ENCODE measurements at regions not wholly inside any gene's neighbourhood (a gene's known extent, or its start where the extent isn't known, plus 50 kb on each side); places are given as distances from the start of the nearest gene placed in this dataset.

DNA sequence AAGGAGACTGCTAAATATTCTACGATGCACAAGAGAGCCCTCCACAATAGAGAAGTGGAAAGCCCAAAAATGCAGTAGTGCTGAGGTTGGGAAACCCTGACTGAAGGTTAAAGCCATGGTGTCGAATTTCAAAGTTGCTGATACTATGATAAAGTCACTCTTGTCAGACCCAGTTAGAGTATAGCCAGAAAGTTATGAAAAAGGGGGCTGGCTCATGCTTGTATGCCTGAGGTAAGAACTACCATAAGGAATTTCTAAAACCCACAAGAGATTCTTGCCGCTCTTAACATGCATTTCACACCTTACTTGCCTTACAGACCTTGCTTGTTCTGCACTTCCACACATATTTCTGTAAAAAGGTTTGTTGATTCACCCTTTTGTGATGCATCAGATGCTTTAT, 184.6 kb downstream of the SLC6A15 start:
- Mint-ChIP-seq H3K27ac (no peak overlapping the region), H3K9me3 (no peaks in the 10 kb centered on the region), H3K27me3 (no peaks in the 10 kb centered on the region), H3K4me1 (ENCODE audit: low read depth in 2 of 2) (no peaks in the 10 kb centered on the region), H3K36me3 (no peaks in the 10 kb centered on the region), H3K4me3 (no peak overlapping the region)
- ATAC-seq (no peak), DNase-seq (ENCODE audit: low spot score) (no peak)

DNA sequence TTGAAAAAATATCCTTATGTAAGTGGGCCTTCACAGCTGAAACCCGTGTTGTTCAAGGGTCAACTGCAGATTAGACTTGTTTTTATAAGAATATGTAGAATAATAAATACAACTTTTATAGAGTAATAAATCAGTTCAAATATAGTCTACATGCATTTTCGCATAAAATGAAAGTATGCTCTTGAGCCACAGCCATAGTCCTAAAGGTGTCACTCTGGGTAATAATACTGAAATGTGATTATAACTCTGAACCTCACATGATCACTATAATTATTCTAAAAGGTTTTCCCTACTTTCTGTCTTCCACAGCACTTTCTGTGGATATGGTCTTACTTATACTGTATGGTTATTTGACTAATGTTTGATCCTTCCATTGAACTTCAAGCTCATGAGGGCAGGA, 185.8 kb downstream of the SLC6A15 start:
- H3K27me3 Mint-ChIP-seq = no peaks in the 10 kb centered on the region
- H3K4me1 Mint-ChIP-seq (ENCODE audit: low read depth in 2 of 2) = no peaks in the 10 kb centered on the region
- DNase-seq (ENCODE audit: low spot score) (no peak), ATAC-seq (no peak)
- no peaks in the 10 kb centered on the region for H3K36me3 Mint-ChIP-seq
- no peaks in the 10 kb centered on the region for H3K9me3 Mint-ChIP-seq
- no peak overlapping the region for H3K27ac Mint-ChIP-seq
- H3K4me3 Mint-ChIP-seq = no peak overlapping the region

DNA sequence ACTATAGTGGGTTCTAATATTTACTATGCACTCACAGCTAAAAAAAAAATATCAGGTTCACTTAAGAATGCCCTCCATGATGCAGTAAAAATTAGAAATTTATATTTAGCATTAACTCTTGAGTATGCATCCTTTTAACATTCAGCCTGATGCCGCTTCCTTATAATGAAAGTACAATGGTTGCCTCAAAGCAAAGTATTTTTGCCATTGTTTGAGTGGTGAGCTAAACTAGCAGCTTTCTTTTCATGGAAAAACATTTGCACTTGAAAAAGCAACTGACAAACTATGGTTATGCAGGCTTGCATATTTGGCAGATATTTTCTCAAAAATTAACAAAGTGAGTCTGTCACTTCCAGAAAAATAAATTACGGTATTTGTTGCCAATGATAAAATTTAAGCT, 188.6 kb downstream of the SLC6A15 start:
- no peaks in the 10 kb centered on the region for H3K4me1 Mint-ChIP-seq (ENCODE audit: low read depth in 2 of 2)
- H3K9me3 Mint-ChIP-seq = no peaks in the 10 kb centered on the region
- no peaks in the 10 kb centered on the region for H3K27me3 Mint-ChIP-seq
- no peak for DNase-seq (ENCODE audit: low spot score)
- no peak for ATAC-seq
- no peak overlapping the region for H3K4me3 Mint-ChIP-seq
- H3K27ac Mint-ChIP-seq = no peak overlapping the region
- H3K36me3 Mint-ChIP-seq = no peaks in the 10 kb centered on the region

DNA sequence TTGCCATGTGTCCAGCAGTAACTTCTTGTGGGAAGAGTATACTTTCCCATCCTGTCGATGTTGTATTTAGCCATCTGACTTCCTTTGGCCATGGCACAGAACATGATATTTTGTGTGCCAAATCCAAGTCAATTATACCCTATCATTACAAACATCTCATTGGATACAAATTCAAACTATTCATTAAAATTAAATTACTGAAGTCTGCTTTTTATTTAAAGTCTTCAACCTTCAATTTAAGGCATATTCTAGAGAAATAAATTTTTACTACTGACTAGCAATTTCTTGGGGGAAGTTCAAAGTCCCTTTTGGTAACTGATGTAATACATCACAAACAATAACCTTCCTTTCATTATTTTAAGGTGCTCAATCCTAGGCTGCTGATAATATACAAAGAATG, 192.6 kb downstream of the SLC6A15 start:
- Mint-ChIP-seq H3K27me3 (no peaks in the 10 kb centered on the region), H3K27ac (no peak overlapping the region), H3K36me3 (no peaks in the 10 kb centered on the region), H3K4me1 (ENCODE audit: low read depth in 2 of 2) (no peaks in the 10 kb centered on the region), H3K9me3 (peaks cover 3% of the 10 kb centered on the region), H3K4me3 (no peak overlapping the region)
- ATAC-seq (no peak), DNase-seq (ENCODE audit: low spot score) (no peak)

DNA sequence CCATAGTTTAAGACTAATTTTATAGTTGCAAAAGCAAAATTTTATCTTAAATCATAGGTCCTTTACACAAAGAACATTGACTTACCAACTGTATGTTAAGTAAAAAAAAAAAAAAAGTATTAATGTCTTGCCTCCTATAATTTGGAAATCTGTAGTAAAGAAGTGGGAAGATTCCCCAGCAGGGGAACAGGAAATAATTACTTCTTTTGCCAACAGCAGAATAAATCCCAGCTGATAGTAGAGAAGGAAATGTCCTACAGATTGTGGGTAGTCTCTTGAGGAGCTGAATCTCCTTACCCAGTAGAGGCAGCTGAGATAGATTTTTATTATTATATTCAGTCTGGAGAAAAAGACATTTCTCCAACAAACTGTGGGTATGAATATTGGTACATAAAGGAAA, 193.7 kb downstream of the SLC6A15 start:
- DNase-seq (ENCODE audit: low spot score) (no peak), ATAC-seq (no peak)
- H3K4me3 Mint-ChIP-seq = no peak overlapping the region
- H3K36me3 Mint-ChIP-seq = no peaks in the 10 kb centered on the region
- H3K9me3 Mint-ChIP-seq = peaks cover 3% of the 10 kb centered on the region
- no peaks in the 10 kb centered on the region for H3K4me1 Mint-ChIP-seq (ENCODE audit: low read depth in 2 of 2)
- H3K27me3 Mint-ChIP-seq = no peaks in the 10 kb centered on the region
- H3K27ac Mint-ChIP-seq = no peak overlapping the region

DNA sequence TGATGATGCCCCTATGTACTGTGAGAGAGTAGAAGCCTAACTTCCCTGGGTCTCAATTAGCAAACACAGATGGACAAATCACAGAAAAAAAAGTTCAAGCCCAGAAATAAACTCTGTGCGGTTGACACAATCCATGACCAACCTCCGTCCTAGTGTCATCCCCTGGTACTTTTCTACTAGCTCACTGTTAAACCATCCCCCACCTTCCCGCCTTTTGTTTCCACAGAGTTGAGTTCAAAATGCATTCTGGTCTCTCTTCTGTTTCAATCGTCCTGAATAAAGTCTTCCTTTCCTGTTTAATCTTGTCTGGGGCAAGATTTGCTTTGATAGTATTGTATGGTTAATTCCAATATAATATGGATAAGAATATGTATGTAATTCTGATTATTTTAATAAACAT, 199.9 kb downstream of the SLC6A15 start:
- Mint-ChIP-seq H3K4me3 (no peak overlapping the region), H3K27me3 (no peaks in the 10 kb centered on the region)

DNA sequence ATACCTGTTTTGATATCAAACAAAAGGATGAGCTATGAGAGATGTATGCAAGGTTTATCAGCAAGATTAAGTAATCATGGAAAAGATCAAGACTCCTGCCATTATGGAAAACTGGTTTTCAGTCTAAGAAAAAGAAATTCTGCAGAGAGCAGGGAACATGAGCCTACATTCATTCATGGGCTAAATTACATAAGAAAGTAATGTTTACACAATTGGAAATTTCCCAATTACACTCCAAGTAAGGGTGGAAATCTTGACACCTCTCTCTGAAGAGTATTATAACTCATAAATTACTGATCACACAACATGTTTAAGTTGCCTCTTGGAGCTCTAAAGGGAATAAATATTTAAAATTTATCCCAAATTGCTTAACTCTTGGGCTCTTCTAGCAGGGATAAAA, 206.2 kb downstream of the SLC6A15 start:
- Mint-ChIP-seq H3K4me3 (no peak overlapping the region), H3K27me3 (no peaks in the 10 kb centered on the region), H3K27ac (no peak overlapping the region), H3K4me1 (ENCODE audit: low read depth in 2 of 2) (no peaks in the 10 kb centered on the region), H3K36me3 (no peaks in the 10 kb centered on the region), H3K9me3 (peaks cover 6% of the 10 kb centered on the region)
- DNase-seq (ENCODE audit: low spot score) (no peak), ATAC-seq (no peak)

More for the DNA sequence above, 199.9 kb downstream of the SLC6A15 start:
- Mint-ChIP-seq H3K27ac (no peak overlapping the region), H3K36me3 (no peaks in the 10 kb centered on the region), H3K9me3 (no peaks in the 10 kb centered on the region), H3K4me1 (ENCODE audit: low read depth in 2 of 2) (no peaks in the 10 kb centered on the region)
- ATAC-seq (no peak), DNase-seq (ENCODE audit: low spot score) (no peak)

DNA sequence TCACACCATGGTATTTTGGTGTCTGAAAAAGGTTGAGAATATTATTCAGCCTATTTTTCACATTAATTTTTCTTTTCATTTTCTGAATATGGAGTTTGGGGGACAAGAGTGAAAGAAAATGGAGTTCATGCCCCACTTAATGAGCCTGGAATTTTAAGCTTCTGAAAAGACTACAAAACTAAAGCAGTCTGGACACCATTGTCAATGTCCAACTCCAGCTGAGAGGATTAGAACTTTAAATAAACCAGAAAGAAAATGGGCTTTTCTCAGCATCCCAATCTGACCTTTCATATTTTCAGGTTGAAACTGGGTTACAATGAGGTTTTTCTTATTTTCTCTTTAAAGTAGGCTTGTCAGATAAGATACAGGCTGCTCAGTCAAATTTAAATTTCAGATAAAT, 207.7 kb downstream of the SLC6A15 start:
- H3K4me3 Mint-ChIP-seq = no peak overlapping the region
- ATAC-seq (no peak), DNase-seq (ENCODE audit: low spot score) (no peak)
- H3K4me1 Mint-ChIP-seq (ENCODE audit: low read depth in 2 of 2) = no peaks in the 10 kb centered on the region
- H3K27me3 Mint-ChIP-seq = no peaks in the 10 kb centered on the region
- H3K27ac Mint-ChIP-seq = no peak overlapping the region
- no peaks in the 10 kb centered on the region for H3K36me3 Mint-ChIP-seq
- peaks cover 7% of the 10 kb centered on the region for H3K9me3 Mint-ChIP-seq

DNA sequence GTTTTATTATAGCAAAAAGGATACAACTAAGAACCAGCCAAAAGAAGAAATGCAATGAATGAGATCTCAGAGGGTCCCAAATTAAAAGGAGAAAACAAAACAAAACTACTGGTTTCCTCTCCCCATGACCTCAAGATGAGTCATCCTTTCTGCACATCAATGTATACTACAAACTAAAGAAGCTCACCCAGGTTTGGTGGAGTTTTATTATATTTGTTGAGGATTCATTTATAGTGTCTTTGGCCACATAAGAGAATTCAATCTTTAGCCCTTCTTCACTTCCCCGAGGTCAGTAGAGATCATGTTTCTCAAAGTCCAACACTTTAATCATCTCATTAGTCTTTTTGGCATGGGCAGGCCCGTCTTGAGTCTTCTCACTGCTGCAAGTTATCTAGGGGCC, 210.6 kb downstream of the SLC6A15 start:
- Mint-ChIP-seq H3K4me1 (ENCODE audit: low read depth in 2 of 2) (no peaks in the 10 kb centered on the region), H3K36me3 (no peaks in the 10 kb centered on the region), H3K9me3 (peaks cover 7% of the 10 kb centered on the region), H3K27ac (no peak overlapping the region), H3K4me3 (no peak overlapping the region), H3K27me3 (no peaks in the 10 kb centered on the region)
- no peak for ATAC-seq
- DNase-seq (ENCODE audit: low spot score) = no peak

DNA sequence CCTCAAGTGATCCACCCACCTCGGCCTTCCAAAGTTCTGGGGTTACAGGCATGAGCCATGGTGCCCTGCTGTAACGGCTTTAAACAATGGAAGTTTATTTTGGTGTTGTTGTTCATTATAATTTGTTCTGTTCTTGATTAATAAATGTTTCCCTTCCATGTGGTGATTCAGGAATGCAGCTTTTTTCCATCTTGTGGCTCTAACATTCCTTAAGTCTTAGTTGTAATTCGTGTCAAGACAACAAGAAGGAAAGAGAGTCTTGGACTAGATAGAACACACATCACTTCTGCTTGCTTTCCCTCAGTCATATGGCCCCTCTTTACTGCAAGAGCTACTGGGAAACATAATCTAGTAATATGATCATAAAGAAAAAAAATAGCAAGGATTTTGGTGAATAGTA, 211.6 kb downstream of the SLC6A15 start:
- Mint-ChIP-seq H3K4me1 (ENCODE audit: low read depth in 2 of 2) (no peaks in the 10 kb centered on the region), H3K4me3 (no peak overlapping the region), H3K27ac (no peak overlapping the region), H3K9me3 (peaks cover 7% of the 10 kb centered on the region), H3K27me3 (no peaks in the 10 kb centered on the region), H3K36me3 (no peaks in the 10 kb centered on the region)
- DNase-seq (ENCODE audit: low spot score) (no peak), ATAC-seq (no peak)

DNA sequence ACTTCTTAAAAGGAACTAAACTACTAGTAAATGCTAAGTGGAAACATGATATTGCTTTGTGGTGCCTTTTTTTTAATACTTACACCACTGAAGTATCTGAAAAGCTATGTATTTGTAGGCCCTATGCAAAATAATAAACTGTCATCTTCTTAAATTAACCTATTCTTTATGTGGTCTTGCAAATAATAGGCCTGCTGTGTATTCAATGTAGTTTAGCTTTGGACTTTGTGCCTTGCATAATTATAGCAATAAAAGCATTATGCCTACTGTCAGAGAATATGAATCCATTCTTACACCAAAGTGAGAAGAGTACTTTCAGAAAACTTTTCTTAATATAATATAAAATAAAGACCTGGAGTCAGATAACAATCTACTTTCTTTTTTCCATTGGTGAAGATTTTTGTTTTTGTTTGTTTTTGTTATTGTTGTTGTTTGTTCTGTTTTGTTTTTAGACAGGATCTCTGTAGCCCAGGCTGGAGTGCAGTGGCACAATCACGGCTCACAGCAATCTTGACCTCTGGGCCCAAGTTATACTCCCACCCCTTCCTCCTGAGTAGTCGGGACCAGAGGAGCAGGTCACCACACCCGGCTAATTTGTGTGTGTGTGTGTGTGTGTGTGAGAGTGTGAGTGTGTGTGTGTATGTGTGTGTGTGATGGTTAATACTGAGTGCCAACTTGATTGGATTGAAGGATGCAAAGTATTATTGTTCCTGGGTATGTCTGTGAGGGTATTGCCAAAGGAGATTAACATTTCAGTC, 213.8 kb downstream of the SLC6A15 start:
- Mint-ChIP-seq H3K27me3 (no peaks in the 10 kb centered on the region), H3K27ac (no peak overlapping the region), H3K9me3 (peaks cover 13% of the 10 kb centered on the region), H3K4me1 (ENCODE audit: low read depth in 2 of 2) (no peaks in the 10 kb centered on the region), H3K36me3 (no peaks in the 10 kb centered on the region), H3K4me3 (no peak overlapping the region)
- ATAC-seq (no peak), DNase-seq (ENCODE audit: low spot score) (no peak)

DNA sequence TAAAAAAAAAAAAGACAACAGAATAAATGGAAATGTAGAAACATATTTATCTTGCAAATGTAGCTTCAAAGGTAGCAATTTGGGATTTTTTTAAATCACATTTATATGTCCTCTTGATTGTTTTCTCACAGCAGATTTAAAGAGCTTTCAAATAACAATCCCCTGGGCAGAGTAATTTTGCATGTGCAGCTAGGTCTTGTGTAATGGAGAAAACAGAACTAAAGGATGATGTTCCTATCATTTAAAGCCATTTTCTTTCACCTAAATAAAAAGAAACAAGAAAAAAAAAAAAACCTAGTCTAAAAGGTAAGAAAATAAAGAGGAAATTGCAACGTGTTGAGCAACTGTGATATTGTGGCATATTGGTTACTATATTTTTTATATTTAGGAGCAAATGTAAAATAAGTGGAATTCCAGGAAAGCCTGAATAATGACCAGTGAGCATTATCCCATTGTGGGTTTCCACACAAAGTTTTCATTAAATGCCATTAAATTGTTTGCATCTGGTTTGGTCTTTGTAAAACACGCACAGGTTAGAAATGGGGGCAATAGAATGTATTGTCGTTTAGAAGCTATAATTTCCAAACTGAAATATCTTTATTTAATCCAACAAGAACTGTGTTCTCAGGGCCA, 215.6 kb downstream of the SLC6A15 start:
- Mint-ChIP-seq H3K4me1 (ENCODE audit: low read depth in 2 of 2) (no peaks in the 10 kb centered on the region), H3K9me3 (peaks cover 14% of the 10 kb centered on the region), H3K36me3 (no peaks in the 10 kb centered on the region), H3K4me3 (no peak overlapping the region), H3K27ac (no peak overlapping the region), H3K27me3 (no peaks in the 10 kb centered on the region)
- DNase-seq (ENCODE audit: low spot score) = no peak
- no peak for ATAC-seq

DNA sequence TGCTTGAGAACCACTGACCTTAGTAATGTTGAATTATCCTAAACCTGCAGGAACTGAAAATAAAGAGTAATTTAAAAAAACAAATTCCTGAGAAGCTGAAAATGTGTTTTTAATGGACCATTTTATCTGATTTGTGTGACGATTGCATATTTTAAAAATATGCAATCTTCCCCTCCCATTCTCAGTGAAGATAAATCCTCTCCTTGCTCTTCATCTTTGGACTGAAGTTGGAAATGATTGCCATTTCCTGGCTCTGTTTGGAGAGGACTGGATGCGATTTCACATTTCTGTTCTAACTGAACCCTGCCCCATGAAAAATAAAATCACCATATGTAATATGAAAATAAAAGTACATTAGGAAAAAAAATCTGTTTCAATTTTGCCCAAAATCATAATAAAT, 216.3 kb downstream of the SLC6A15 start:
- ATAC-seq (no peak), DNase-seq (ENCODE audit: low spot score) (no peak)
- no peak overlapping the region for H3K4me3 Mint-ChIP-seq
- no peak overlapping the region for H3K27ac Mint-ChIP-seq
- no peaks in the 10 kb centered on the region for H3K27me3 Mint-ChIP-seq
- no peaks in the 10 kb centered on the region for H3K4me1 Mint-ChIP-seq (ENCODE audit: low read depth in 2 of 2)
- no peaks in the 10 kb centered on the region for H3K36me3 Mint-ChIP-seq
- peaks cover 9% of the 10 kb centered on the region for H3K9me3 Mint-ChIP-seq

DNA sequence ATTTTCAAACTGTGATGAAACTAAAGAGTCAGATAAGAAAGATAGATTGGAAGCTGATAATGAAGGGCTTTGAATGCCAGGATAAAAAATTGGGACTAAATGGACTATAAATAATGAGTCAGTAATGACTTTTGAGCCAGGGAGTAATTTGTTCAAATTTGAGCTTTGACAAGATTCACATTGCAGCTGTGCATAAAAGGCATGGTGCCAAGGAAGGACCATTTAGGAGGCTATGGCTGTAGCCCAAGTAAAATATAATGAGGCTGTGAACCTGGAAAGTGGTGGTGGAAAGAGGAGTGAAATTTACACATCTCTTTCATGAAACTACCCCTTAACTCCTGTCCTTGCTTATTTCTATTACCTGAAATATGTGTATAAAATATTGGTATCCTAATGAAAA, 218.5 kb downstream of the SLC6A15 start:
- DNase-seq (ENCODE audit: low spot score) (no peak), ATAC-seq (no peak)
- H3K4me3 Mint-ChIP-seq = no peak overlapping the region
- H3K36me3 Mint-ChIP-seq = no peaks in the 10 kb centered on the region
- no peak overlapping the region for H3K27ac Mint-ChIP-seq
- no peaks in the 10 kb centered on the region for H3K4me1 Mint-ChIP-seq (ENCODE audit: low read depth in 2 of 2)
- H3K9me3 Mint-ChIP-seq = peaks cover 13% of the 10 kb centered on the region
- H3K27me3 Mint-ChIP-seq = no peaks in the 10 kb centered on the region

DNA sequence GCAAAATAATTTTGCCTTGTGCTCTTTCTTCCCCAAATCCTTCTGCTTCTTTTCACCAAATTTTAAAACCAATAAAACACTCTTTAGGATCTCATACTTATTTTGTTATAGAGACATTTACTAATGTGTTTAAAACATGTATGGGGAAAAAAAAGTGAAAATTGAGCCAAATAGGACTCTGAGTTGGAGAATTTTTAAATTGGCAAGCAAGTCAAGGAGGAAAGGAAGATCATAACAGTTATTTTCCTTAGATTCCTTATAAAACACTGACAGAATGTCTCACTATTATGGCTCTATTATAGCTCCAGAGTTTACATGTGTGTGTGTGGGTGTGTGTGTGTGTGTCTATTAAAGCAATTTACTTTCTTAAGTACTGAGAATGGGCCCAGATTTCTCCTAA, 220.5 kb downstream of the SLC6A15 start:
- no peak overlapping the region for H3K27ac Mint-ChIP-seq
- H3K9me3 Mint-ChIP-seq = peaks cover 13% of the 10 kb centered on the region
- no peak for ATAC-seq
- DNase-seq (ENCODE audit: low spot score) = no peak
- no peaks in the 10 kb centered on the region for H3K4me1 Mint-ChIP-seq (ENCODE audit: low read depth in 2 of 2)
- H3K36me3 Mint-ChIP-seq = no peaks in the 10 kb centered on the region
- no peak overlapping the region for H3K4me3 Mint-ChIP-seq
- no peaks in the 10 kb centered on the region for H3K27me3 Mint-ChIP-seq

Measured in natural killer cell treated with Interleukin-12 subunit alpha and Interleukin-12 subunit beta and Interleukin-15 and Interleukin-18, amount 100 ng/mL, for 72 hours (primary cell).